ENCODE measurements at regions not wholly inside any gene's neighbourhood (a gene's known extent, or its start where the extent isn't known, plus 50 kb on each side); places are given as distances from the start of the nearest gene placed in this dataset.

DNA sequence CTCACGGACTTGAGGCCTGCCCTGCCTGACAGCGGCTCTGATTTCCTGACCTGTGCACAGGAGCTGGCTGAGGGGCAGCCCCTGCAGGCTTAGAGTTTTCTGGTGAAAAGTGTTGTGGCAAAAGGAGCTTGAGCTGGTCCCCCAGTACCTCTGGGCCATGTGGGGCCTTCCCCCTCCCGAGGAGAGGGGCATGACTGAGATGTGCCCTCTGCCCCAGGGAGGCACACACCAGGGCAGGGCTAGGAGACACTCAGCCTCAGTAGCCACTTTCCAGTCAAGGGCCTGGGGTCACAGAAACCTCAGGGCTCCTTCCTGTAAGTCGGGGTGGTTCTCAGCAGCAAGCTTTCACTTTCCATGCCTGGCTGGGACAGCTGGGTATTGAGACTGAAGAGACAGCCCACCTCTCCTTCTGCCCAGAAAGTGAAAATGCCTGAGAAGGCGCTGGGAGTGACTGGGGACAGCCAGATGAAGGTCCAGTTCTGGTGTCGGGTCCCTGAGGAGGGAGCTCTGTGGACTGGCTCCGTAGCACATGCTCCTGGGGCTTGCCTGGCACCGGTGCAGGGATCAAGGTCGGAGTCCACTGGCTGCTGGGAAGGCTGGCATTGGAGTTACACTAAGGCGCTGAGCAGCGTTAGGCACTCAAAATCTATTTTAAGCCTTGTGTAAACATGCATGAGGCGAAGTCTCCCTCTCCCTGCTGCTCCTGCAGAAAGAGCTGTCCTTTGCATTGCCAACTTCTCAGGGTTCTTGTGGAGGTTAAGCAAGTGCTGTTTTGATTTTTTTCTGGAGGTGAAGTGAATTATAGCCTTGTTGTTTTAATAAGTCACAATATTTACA is 394.9 kb downstream of the GADD45G start:
- peak overlapping the region; percentile 8 to 55 (median 26) for H3K4me3 ChIP-seq
- H3K4me1 ChIP-seq = peaks cover 0 to 40% of the 10 kb centered on the region in 2 donors
- peak in 1 of 2 donors; percentile 40 for DNase-seq (ENCODE audit: low spot score in 2 of 2)
- no peaks in the 10 kb centered on the region for H3K9me3 ChIP-seq
- H3K27me3 ChIP-seq = no peaks in the 10 kb centered on the region
- H3K36me3 ChIP-seq = no peaks in the 10 kb centered on the region
- no peak for TF ChIP-seq POLR2A (IDR thresholded peaks at IDR 0.05)
- TF ChIP-seq, protein P1, sequence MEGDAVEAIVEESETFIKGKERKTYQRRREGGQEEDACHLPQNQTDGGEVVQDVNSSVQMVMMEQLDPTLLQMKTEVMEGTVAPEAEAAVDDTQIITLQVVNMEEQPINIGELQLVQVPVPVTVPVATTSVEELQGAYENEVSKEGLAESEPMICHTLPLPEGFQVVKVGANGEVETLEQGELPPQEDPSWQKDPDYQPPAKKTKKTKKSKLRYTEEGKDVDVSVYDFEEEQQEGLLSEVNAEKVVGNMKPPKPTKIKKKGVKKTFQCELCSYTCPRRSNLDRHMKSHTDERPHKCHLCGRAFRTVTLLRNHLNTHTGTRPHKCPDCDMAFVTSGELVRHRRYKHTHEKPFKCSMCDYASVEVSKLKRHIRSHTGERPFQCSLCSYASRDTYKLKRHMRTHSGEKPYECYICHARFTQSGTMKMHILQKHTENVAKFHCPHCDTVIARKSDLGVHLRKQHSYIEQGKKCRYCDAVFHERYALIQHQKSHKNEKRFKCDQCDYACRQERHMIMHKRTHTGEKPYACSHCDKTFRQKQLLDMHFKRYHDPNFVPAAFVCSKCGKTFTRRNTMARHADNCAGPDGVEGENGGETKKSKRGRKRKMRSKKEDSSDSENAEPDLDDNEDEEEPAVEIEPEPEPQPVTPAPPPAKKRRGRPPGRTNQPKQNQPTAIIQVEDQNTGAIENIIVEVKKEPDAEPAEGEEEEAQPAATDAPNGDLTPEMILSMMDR (IDR thresholded peaks at IDR 0.05) = no peak
- no peak for TF ChIP-seq POLR2AphosphoS5 (IDR thresholded peaks at IDR 0.05)
- peak overlapping the region; percentile 78 to 88 for H3K27ac ChIP-seq
- intact Hi-C loops (cut with DNase I; ENCODE audit: low total_unique reads) = no loop called here

DNA sequence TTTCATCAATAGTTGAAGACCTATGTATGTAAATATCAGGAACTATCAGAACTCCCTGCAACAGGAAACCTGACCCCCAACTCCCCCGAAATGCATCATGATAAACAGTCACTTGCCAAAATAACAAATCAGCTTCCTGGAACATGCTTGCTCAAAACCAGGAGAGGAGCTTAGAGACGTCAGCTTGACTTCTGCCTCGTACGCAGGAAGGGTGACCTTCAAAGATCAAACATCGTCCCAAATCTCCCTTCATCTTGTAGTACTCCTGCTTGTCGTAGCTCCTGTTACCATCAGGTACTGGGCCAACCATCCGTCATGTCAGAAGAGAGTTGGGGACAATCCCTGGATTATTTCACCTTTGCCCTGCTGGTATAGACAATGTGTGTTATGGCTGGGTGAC is 396.1 kb downstream of the GADD45G start:
- no peaks in the 10 kb centered on the region for H3K36me3 ChIP-seq
- no peak for TF ChIP-seq POLR2A (IDR thresholded peaks at IDR 0.05)
- TF ChIP-seq, protein P1 (IDR thresholded peaks at IDR 0.05) = no peak
- TF ChIP-seq POLR2AphosphoS5 (IDR thresholded peaks at IDR 0.05) = no peak
- no peaks in the 10 kb centered on the region for H3K9me3 ChIP-seq
- DNase-seq (ENCODE audit: low spot score in 2 of 2) = no peak
- intact Hi-C loops (cut with DNase I; ENCODE audit: low total_unique reads) = no loop called here
- H3K4me1 ChIP-seq = peaks cover 0 to 40% of the 10 kb centered on the region in 2 donors
- no peak overlapping the region for H3K4me3 ChIP-seq
- H3K27me3 ChIP-seq = no peaks in the 10 kb centered on the region
- H3K27ac ChIP-seq = peak overlapping the region in 1 of 2 donors; percentile 40

DNA sequence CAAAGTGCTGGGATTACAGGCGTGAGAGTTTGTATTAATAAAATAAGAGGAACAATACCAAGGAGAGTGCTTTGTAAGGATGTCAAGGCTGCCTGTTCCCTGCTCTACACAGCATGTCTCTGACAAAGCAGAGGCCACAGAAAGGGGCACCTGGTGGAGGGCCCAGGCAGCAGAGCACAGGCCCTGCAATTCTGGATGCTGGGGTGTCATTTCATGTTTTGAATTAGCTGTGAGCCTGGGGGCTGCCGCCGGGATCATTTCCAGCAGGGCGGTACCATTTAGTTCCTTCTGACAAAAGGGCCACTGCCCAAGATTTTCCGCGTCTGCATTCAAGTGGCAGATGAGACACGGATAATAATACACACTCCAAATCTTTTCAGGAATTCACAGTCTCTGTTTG is 396.9 kb downstream of the GADD45G start:
- intact Hi-C loops (cut with DNase I; ENCODE audit: low total_unique reads) = no loop called here
- Histone ChIP-seq H3K4me1 (peaks cover 0 to 36% of the 10 kb centered on the region in 2 donors), H3K4me3 (no peak overlapping the region), H3K9me3 (no peaks in the 10 kb centered on the region), H3K27me3 (no peaks in the 10 kb centered on the region), H3K36me3 (no peaks in the 10 kb centered on the region), H3K27ac (peak overlapping the region in 1 of 2 donors; percentile 38)
- TF ChIP-seq POLR2AphosphoS5 (IDR thresholded peaks at IDR 0.05) = no peak
- DNase-seq (ENCODE audit: low spot score in 2 of 2) = no peak

DNA sequence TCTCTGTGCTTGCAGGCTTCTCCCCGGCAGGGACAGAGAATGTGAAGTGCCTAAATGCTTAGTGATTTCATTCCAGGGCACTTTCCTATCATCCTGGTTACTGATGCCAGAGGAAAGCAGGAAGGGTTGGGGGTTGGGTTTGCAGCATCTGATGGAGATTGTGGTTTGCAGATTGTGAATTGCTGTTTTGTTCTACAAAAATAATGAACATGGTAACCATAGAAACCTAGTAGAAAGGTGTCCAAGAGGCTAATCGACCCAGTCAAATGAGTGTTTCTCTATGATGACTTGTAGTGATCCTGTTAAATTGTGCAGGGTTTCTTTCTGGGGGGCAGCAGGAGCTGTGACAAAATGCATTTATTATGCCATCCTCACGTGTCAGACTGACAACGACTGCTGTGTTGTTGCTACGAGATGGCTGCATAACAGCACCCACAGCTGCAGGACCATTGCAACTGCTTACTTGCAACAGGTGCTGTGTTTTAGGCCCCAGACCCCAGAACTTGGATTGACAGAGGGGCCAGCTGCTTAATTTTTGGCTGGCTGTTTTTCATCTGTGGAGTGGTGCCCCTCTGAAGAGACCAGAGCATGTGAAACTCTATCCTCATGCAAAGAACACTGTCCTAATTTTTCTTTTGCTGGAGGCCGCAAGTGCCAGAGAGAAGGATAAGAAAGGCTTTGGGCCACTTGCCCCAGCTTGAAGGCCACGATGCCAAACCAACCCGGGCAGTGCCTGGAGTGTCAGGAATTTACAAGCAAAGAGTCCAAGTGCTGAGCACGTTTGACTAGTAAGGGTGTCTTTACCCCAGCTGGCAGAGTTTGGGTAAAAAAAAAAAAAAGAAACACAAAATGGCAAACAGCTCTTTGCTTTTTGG is 397.8 kb downstream of the GADD45G start:
- H3K4me1 ChIP-seq = peaks cover 0 to 35% of the 10 kb centered on the region in 2 donors
- no peaks in the 10 kb centered on the region for H3K9me3 ChIP-seq
- no peak overlapping the region for H3K4me3 ChIP-seq
- H3K36me3 ChIP-seq = no peaks in the 10 kb centered on the region
- TF ChIP-seq POLR2A (IDR thresholded peaks at IDR 0.05) (no peak), POLR2AphosphoS5 (IDR thresholded peaks at IDR 0.05) (no peak)
- TF ChIP-seq, protein P1 (IDR thresholded peaks at IDR 0.05) = no peak
- H3K27ac ChIP-seq = no peak overlapping the region
- H3K27me3 ChIP-seq = no peaks in the 10 kb centered on the region
- intact Hi-C loops (cut with DNase I; ENCODE audit: low total_unique reads) = no loop called here
- no peak for DNase-seq (ENCODE audit: low spot score in 2 of 2)

DNA sequence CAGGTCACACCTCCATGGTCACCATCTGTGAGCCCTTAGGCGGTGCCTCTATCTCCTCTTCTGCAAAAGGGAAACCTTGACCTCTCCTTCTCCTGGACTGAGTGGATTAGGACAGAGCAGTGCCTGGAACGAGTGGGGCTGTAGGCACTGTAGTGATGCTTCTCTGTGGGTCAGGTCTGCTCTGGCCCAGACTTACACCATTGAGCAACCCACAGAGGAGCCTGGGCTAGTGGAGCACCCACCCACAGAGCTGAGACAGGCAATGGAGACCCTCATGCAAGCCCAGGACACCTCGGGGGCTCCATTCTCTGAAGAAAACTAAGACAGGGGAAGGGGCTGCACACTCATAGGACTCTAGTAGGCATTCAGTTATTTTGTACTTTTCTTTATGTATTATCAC is 400.6 kb downstream of the GADD45G start:
- H3K27me3 ChIP-seq = no peaks in the 10 kb centered on the region
- no peak overlapping the region for H3K27ac ChIP-seq
- DNase-seq (ENCODE audit: low spot score in 2 of 2) = no peak
- H3K4me3 ChIP-seq = no peak overlapping the region
- intact Hi-C loops (cut with DNase I; ENCODE audit: low total_unique reads) = no loop called here
- no peaks in the 10 kb centered on the region for H3K36me3 ChIP-seq
- H3K4me1 ChIP-seq = peaks cover 0 to 24% of the 10 kb centered on the region in 2 donors
- no peaks in the 10 kb centered on the region for H3K9me3 ChIP-seq
- TF ChIP-seq POLR2AphosphoS5 (IDR thresholded peaks at IDR 0.05) = no peak
- no peak for TF ChIP-seq POLR2A (IDR thresholded peaks at IDR 0.05)

Measured in breast epithelium (tissue), 4 donors.